ENCODE measurements at regions not wholly inside any gene's neighbourhood (a gene's known extent, or its start where the extent isn't known, plus 50 kb on each side); places are given as distances from the start of the nearest gene placed in this dataset.

- H3K9ac ChIP-seq (ENCODE audit: extremely low read depth, low read length, poor library complexity, severe bottlenecking): no peak overlapping the region
- no peaks in the 10 kb centered on the region for H3K36me3 ChIP-seq (ENCODE audit: control insufficient read depth, insufficient read depth, low read length)
- Mint-ChIP-seq H3K4me1 (peaks cover 2% of the 10 kb centered on the region), H3K4me3 (no peak overlapping the region), H3K27ac (no peak overlapping the region), H3K27me3 (ENCODE audit: insufficient read depth) (no peaks in the 10 kb centered on the region), H3K9me3 (no peaks in the 10 kb centered on the region), H3K36me3 (ENCODE audit: low read depth) (no peaks in the 10 kb centered on the region)
- H3K27me3 ChIP-seq (ENCODE audit: control insufficient read depth, insufficient read depth, low read length, poor library complexity, severe bottlenecking): no peaks in the 10 kb centered on the region
- no peak overlapping the region for H3K4me3 ChIP-seq (ENCODE audit: low read length)
- H3K4me1 ChIP-seq (ENCODE audit: control insufficient read depth, insufficient read depth, low read length): no peaks in the 10 kb centered on the region
- TF ChIP-seq, protein P1, sequence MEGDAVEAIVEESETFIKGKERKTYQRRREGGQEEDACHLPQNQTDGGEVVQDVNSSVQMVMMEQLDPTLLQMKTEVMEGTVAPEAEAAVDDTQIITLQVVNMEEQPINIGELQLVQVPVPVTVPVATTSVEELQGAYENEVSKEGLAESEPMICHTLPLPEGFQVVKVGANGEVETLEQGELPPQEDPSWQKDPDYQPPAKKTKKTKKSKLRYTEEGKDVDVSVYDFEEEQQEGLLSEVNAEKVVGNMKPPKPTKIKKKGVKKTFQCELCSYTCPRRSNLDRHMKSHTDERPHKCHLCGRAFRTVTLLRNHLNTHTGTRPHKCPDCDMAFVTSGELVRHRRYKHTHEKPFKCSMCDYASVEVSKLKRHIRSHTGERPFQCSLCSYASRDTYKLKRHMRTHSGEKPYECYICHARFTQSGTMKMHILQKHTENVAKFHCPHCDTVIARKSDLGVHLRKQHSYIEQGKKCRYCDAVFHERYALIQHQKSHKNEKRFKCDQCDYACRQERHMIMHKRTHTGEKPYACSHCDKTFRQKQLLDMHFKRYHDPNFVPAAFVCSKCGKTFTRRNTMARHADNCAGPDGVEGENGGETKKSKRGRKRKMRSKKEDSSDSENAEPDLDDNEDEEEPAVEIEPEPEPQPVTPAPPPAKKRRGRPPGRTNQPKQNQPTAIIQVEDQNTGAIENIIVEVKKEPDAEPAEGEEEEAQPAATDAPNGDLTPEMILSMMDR (conservative IDR thresholded peaks at IDR 0.05): no peak
- no CpG with 5 or more reads among the region's 1 CpG for WGBS, 2 experiments (ENCODE audit: insufficient coverage in 1 of 2, insufficient read length in 1 of 2)
- H3K9me3 ChIP-seq (ENCODE audit: control insufficient read depth, low read length): no peaks in the 10 kb centered on the region
- no peak for DNase-seq
- no peak overlapping the region for H3K27ac ChIP-seq (ENCODE audit: low read depth, low read length)
These were observed 379.2 kb upstream of the SLC35B3 start for GRCh38 chr6:8814440-8815000.

GRCh38 chr6:8810325-8810724 is 375.0 kb upstream of the SLC35B3 start:
- Mint-ChIP-seq H3K27ac (no peak overlapping the region), H3K4me1 (no peaks in the 10 kb centered on the region)
- 83 to 95% methylated on average over 1 to 4 of the region's 4 CpGs for WGBS, 2 experiments (ENCODE audit: insufficient coverage in 1 of 2, insufficient read length in 1 of 2)

GRCh38 chr6:8809662-8810061 is 374.3 kb upstream of the SLC35B3 start:
- Histone ChIP-seq H3K4me1 (ENCODE audit: control insufficient read depth, insufficient read depth, low read length) (no peaks in the 10 kb centered on the region), H3K36me3 (ENCODE audit: control insufficient read depth, insufficient read depth, low read length) (no peaks in the 10 kb centered on the region), H3K4me3 (ENCODE audit: low read length) (no peak overlapping the region), H3K9me3 (ENCODE audit: control insufficient read depth, low read length) (no peaks in the 10 kb centered on the region), H3K9ac (ENCODE audit: extremely low read depth, low read length, poor library complexity, severe bottlenecking) (no peak overlapping the region), H3K27me3 (ENCODE audit: control insufficient read depth, insufficient read depth, low read length, poor library complexity, severe bottlenecking) (no peaks in the 10 kb centered on the region), H3K27ac (ENCODE audit: low read depth, low read length) (no peak overlapping the region)
- Mint-ChIP-seq H3K36me3 (ENCODE audit: low read depth) (no peaks in the 10 kb centered on the region), H3K4me1 (no peaks in the 10 kb centered on the region), H3K27ac (no peak overlapping the region), H3K9me3 (no peaks in the 10 kb centered on the region), H3K4me3 (no peak overlapping the region), H3K27me3 (ENCODE audit: insufficient read depth) (no peaks in the 10 kb centered on the region)
- DNase-seq: no peak
- TF ChIP-seq, protein P1 (conservative IDR thresholded peaks at IDR 0.05): no peak
- WGBS, 2 experiments (ENCODE audit: insufficient coverage in 1 of 2, insufficient read length in 1 of 2): 92 to 100% methylated on average over 1 to 4 of the region's 4 CpGs

More at GRCh38 chr6:8810325-8810724, 375.0 kb upstream of the SLC35B3 start:
- Histone ChIP-seq H3K4me3 (ENCODE audit: low read length) (no peak overlapping the region), H3K9me3 (ENCODE audit: control insufficient read depth, low read length) (no peaks in the 10 kb centered on the region), H3K36me3 (ENCODE audit: control insufficient read depth, insufficient read depth, low read length) (no peaks in the 10 kb centered on the region), H3K27me3 (ENCODE audit: control insufficient read depth, insufficient read depth, low read length, poor library complexity, severe bottlenecking) (no peaks in the 10 kb centered on the region), H3K9ac (ENCODE audit: extremely low read depth, low read length, poor library complexity, severe bottlenecking) (no peak overlapping the region), H3K4me1 (ENCODE audit: control insufficient read depth, insufficient read depth, low read length) (no peaks in the 10 kb centered on the region), H3K27ac (ENCODE audit: low read depth, low read length) (no peak overlapping the region)
- Mint-ChIP-seq H3K4me3 (no peak overlapping the region), H3K27me3 (ENCODE audit: insufficient read depth) (no peaks in the 10 kb centered on the region), H3K36me3 (ENCODE audit: low read depth) (no peaks in the 10 kb centered on the region), H3K9me3 (no peaks in the 10 kb centered on the region)
- no peak for DNase-seq
- TF ChIP-seq, protein P1 (conservative IDR thresholded peaks at IDR 0.05): no peak

All from endodermal cell (in vitro differentiated cells).